ENCODE measurements at regions not wholly inside any gene's neighbourhood (a gene's known extent, or its start where the extent isn't known, plus 50 kb on each side); places are given as distances from the start of the nearest gene placed in this dataset.

GRCh38 chr18:47747260-47747795 lies 183.1 kb downstream of the SMAD2 start:
- no peak for TF ChIP-seq CTCF (conservative IDR thresholded peaks at IDR 0.05 in 1 of 2, IDR thresholded peaks at IDR 0.05 in 1 of 2; ENCODE audit: extremely low read depth in 1 of 2, insufficient read depth in 1 of 2, low read depth in 1 of 2, low read length in 2 of 2)
- no peak for TF ChIP-seq EZH2 (IDR thresholded peaks at IDR 0.05; ENCODE audit: borderline replicate concordance, low read length)
